ENCODE measurements at regions not wholly inside any gene's neighbourhood (a gene's known extent, or its start where the extent isn't known, plus 50 kb on each side); places are given as distances from the start of the nearest gene placed in this dataset.
"Not testable (repeated sequence)": the region's sequence is repeated elsewhere in the genome, so short reads cannot be mapped to it uniquely, and the experiment has no call there.

- DNase-seq: no peak
These were observed 145.3 kb upstream of the ECI2 start for GRCh38 chr6:4280707-4281106.

GRCh38 chr6:4280031-4280430 lies 144.7 kb upstream of the ECI2 start:
- DNase-seq: no peak

GRCh38 chr6:4274382-4275082 lies 139.2 kb upstream of the ECI2 start:
- DNase-seq: no peak

- no peak for DNase-seq
These were observed 137.6 kb upstream of the ECI2 start for GRCh38 chr6:4272996-4273395.

- DNase-seq: no peak
These were observed 136.5 kb upstream of the ECI2 start for GRCh38 chr6:4271761-4272470.

GRCh38 chr6:4270776-4271175 lies 135.4 kb upstream of the ECI2 start:
- no peak for DNase-seq

- DNase-seq: no peak
These were observed 134.6 kb upstream of the ECI2 start for GRCh38 chr6:4270001-4270400.

- DNase-seq: no peak
These were observed 132.8 kb upstream of the ECI2 start for GRCh38 chr6:4268171-4268570.

GRCh38 chr6:4265740-4266139 lies 130.4 kb upstream of the ECI2 start:
- no peak for DNase-seq

GRCh38 chr6:4264601-4265000 lies 129.2 kb upstream of the ECI2 start:
- DNase-seq: no peak

- no peak for DNase-seq
These were observed 128.7 kb upstream of the ECI2 start for GRCh38 chr6:4264081-4264480.

GRCh38 chr6:4262526-4262925 lies 127.2 kb upstream of the ECI2 start:
- no peak for DNase-seq

- no peak for DNase-seq
These were observed 124.0 kb upstream of the ECI2 start for GRCh38 chr6:4259391-4259790.

- no peak for DNase-seq
These were observed 123.4 kb upstream of the ECI2 start for GRCh38 chr6:4258733-4259132.

- no peak for DNase-seq
These were observed 121.6 kb upstream of the ECI2 start for GRCh38 chr6:4256969-4257368.

- no peak for DNase-seq
These were observed 118.3 kb upstream of the ECI2 start for GRCh38 chr6:4253604-4254231.

- not testable (repeated sequence) for DNase-seq
These were observed 117.1 kb upstream of the ECI2 start for GRCh38 chr6:4252445-4252844.

GRCh38 chr6:4250645-4251044 lies 115.3 kb upstream of the ECI2 start:
- no peak for DNase-seq

- not testable (repeated sequence) for DNase-seq
These were observed 108.5 kb upstream of the ECI2 start for GRCh38 chr6:4243832-4244231.

- no peak for DNase-seq
These were observed 107.9 kb upstream of the ECI2 start for GRCh38 chr6:4243237-4243636.

- no peak for DNase-seq
These were observed 107.2 kb upstream of the ECI2 start for GRCh38 chr6:4242601-4243000.

GRCh38 chr6:4240148-4240547 lies 104.8 kb upstream of the ECI2 start:
- DNase-seq: no peak

- DNase-seq: no peak
These were observed 89.9 kb upstream of the ECI2 start for GRCh38 chr6:4225161-4225872.
